ENCODE measurements at regions not wholly inside any gene's neighbourhood (a gene's known extent, or its start where the extent isn't known, plus 50 kb on each side); places are given as distances from the start of the nearest gene placed in this dataset.

- no peaks in the 10 kb centered on the region for H3K4me1 ChIP-seq
- no peak for DNase-seq
Measured at GRCh38 chr5:135141303-135142268, 107.6 kb upstream of the PITX1 start.

DNA sequence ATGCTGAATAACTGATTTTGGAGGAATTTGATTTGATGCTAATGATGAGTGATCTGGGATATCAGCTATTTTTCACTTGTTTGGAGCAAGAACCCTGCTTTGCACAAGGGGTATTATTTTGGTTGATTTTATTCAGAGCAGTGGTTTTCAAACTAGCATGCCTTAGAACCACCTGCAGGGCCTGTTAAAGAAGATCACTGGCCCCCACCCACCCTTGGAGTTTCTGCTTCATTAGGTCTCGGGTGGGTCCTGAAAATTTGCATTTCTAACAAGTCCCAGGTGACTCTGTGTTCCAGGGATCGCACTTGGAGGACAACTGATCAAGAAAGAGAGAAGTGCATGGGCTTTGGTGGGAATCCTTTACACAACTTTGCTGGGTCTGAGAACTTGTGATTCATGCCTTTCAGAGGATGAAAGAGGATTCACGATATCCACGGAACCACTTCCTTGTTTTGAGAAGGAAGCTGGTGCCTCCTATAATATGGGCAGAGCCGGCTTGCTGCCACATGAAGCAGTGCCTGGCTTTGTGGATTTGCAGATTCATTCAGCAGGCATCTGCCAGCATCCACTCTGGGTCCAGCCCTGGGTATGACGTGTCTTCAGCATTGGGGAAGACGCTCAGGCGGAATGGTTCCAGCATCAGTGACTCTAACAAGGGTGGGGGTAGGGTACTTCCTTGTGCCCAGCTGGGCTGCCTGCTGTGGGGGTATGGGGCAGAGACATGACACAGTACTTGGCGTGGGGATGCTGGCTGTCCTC lies 106.6 kb upstream of the PITX1 start:
- no peak for DNase-seq
- Histone ChIP-seq H3K4me3 (ENCODE audit: low read depth, low read length) (no peak overlapping the region), H3K36me3 (no peaks in the 10 kb centered on the region), H3K27me3 (no peaks in the 10 kb centered on the region), H3K4me1 (peaks cover 3% of the 10 kb centered on the region), H3K9me3 (no peaks in the 10 kb centered on the region)
- TF ChIP-seq, protein P1, sequence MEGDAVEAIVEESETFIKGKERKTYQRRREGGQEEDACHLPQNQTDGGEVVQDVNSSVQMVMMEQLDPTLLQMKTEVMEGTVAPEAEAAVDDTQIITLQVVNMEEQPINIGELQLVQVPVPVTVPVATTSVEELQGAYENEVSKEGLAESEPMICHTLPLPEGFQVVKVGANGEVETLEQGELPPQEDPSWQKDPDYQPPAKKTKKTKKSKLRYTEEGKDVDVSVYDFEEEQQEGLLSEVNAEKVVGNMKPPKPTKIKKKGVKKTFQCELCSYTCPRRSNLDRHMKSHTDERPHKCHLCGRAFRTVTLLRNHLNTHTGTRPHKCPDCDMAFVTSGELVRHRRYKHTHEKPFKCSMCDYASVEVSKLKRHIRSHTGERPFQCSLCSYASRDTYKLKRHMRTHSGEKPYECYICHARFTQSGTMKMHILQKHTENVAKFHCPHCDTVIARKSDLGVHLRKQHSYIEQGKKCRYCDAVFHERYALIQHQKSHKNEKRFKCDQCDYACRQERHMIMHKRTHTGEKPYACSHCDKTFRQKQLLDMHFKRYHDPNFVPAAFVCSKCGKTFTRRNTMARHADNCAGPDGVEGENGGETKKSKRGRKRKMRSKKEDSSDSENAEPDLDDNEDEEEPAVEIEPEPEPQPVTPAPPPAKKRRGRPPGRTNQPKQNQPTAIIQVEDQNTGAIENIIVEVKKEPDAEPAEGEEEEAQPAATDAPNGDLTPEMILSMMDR (IDR thresholded peaks at IDR 0.05; ENCODE audit: low read depth, low read length): no peak

More at GRCh38 chr5:135141303-135142268, 107.6 kb upstream of the PITX1 start:
- no peak overlapping the region for H3K4me3 ChIP-seq (ENCODE audit: low read depth, low read length)
- TF ChIP-seq, protein P1 (IDR thresholded peaks at IDR 0.05; ENCODE audit: low read depth, low read length): no peak
- no peaks in the 10 kb centered on the region for H3K36me3 ChIP-seq
- H3K27me3 ChIP-seq: no peaks in the 10 kb centered on the region
- no peaks in the 10 kb centered on the region for H3K9me3 ChIP-seq

- no peaks in the 10 kb centered on the region for H3K36me3 ChIP-seq
- no peaks in the 10 kb centered on the region for H3K9me3 ChIP-seq
- peaks cover 5% of the 10 kb centered on the region for H3K4me1 ChIP-seq
- H3K27me3 ChIP-seq: no peaks in the 10 kb centered on the region
- no peak overlapping the region for H3K4me3 ChIP-seq (ENCODE audit: low read depth, low read length)
- DNase-seq: no peak
- TF ChIP-seq, protein P1 (IDR thresholded peaks at IDR 0.05; ENCODE audit: low read depth, low read length): no peak
Measured at GRCh38 chr5:135139381-135140134, 105.5 kb upstream of the PITX1 start.

DNA sequence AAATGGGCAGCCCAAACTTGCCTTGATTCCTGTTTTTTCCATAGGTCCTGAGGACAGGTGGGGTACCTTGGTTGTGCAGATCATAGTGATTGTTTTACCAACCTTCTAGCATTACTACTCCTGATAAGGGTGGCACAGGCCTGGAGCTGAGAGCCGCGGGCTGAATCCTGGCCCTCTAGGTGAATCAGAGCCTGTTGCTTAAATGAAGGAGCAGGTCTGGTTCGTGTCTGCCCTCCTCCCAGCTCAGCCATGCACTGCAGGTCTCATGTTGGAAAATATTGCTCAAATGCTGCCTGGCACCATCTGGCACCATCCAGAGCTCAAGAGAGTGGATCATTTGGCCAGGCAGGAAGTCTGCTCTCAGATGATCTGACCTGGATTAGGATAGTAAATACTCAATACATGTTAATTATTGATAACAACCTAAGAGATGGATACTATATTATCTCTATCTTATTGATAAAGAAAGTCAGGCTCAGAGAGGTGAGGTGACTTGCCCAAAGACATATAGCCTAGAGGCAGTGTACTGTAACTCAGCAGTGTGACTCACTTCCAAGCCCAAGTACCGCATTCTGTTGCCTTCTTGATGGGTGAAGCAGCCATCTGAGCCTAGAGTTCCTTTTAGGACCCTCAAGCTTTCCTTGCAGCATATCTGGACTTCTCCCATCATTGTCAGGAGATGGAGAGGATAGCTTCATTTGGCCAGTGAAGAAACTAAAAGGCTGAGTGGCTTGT lies 104.3 kb upstream of the PITX1 start:
- TF ChIP-seq, protein P1 (IDR thresholded peaks at IDR 0.05; ENCODE audit: low read depth, low read length): no peak
- H3K9me3 ChIP-seq: no peaks in the 10 kb centered on the region
- H3K4me1 ChIP-seq: peaks cover 12% of the 10 kb centered on the region
- no peaks in the 10 kb centered on the region for H3K27me3 ChIP-seq
- DNase-seq: no peak
- no peak overlapping the region for H3K4me3 ChIP-seq (ENCODE audit: low read depth, low read length)
- H3K36me3 ChIP-seq: no peaks in the 10 kb centered on the region

- peaks cover 12% of the 10 kb centered on the region for H3K4me1 ChIP-seq
- H3K36me3 ChIP-seq: no peaks in the 10 kb centered on the region
- TF ChIP-seq, protein P1 (IDR thresholded peaks at IDR 0.05; ENCODE audit: low read depth, low read length): no peak
- no peaks in the 10 kb centered on the region for H3K27me3 ChIP-seq
- H3K4me3 ChIP-seq (ENCODE audit: low read depth, low read length): no peak overlapping the region
- no peaks in the 10 kb centered on the region for H3K9me3 ChIP-seq
- no peak for DNase-seq
Measured at GRCh38 chr5:135137146-135137915, 103.3 kb upstream of the PITX1 start.
